Mucosa of descending colon (tissue), 3 donors: ENCODE measurements at regions not wholly inside any gene's neighbourhood (a gene's known extent, or its start where the extent isn't known, plus 50 kb on each side); places are given as distances from the start of the nearest gene placed in this dataset.

Experiments used
- ATAC-seq: fragments of 200-7000 bp; cut with Tn5 transposase; one replicate; pipeline ENCODE4 v1.9.1; 2020; ENCODE audit warnings: mild to moderate bottlenecking, moderate library complexity
- DNase-seq, 3 donors: peaks; one replicate each; pipeline ENCODE4 v3.0.0-alpha.2; 2020
- H3K36me3 ChIP-seq: fragments of 200-600 bp; one replicate; pipeline ENCODE4 v1.8.0; 2021; ENCODE audit warnings: low read depth, mild to moderate bottlenecking
- H3K4me1 ChIP-seq: fragments of 200-600 bp; one replicate; pipeline ENCODE4 v1.8.0; 2021; ENCODE audit warnings: low read depth, mild to moderate bottlenecking
- H3K4me3 ChIP-seq: fragments of 200-600 bp; one replicate; pipeline ENCODE4 v1.8.0; 2021; ENCODE audit warnings: mild to moderate bottlenecking
- H3K9me3 ChIP-seq: fragments of 200-600 bp; one replicate; pipeline ENCODE4 v1.8.0; 2021; ENCODE audit warnings: mild to moderate bottlenecking
- intact Hi-C, 2 donors: fragments of 100-400 bp; cut with DNase I in 1 of 2; cut with micrococcal nuclease in 1 of 2; formaldehyde crosslinking; loops; one replicate each; pipeline versions ENCODE4 v1.11.0 to v1.11.1; 2022; cut with DNase I, micrococcal nuclease
- TF ChIP-seq, protein P1 (sequence below): fragments of 200-600 bp; IDR thresholded peaks from one replicate; pipeline ENCODE4 v1.8.0; 2022; ENCODE audit warnings: antibody characterized with exemption, mild to moderate bottlenecking
- donor health status: DM: no; HTN: no; CAD: no; lungs with moderate emphysema.
- donor health status: DM: no; HTN: no; CAD: no.
- donor health status: DM: no; HTN: yes; CAD: no.

GRCh38 chr3:66884659-66885058 is 113.4 kb upstream of the KBTBD8 start:
- Histone ChIP-seq H3K9me3 (no peaks in the 10 kb centered on the region), H3K36me3 (no peaks in the 10 kb centered on the region), H3K4me1 (no peaks in the 10 kb centered on the region), H3K4me3 (no peak overlapping the region)
- ATAC-seq (no peak), DNase-seq (no peak)
- intact Hi-C loops, result no loop called here
- TF ChIP-seq, protein P1, sequence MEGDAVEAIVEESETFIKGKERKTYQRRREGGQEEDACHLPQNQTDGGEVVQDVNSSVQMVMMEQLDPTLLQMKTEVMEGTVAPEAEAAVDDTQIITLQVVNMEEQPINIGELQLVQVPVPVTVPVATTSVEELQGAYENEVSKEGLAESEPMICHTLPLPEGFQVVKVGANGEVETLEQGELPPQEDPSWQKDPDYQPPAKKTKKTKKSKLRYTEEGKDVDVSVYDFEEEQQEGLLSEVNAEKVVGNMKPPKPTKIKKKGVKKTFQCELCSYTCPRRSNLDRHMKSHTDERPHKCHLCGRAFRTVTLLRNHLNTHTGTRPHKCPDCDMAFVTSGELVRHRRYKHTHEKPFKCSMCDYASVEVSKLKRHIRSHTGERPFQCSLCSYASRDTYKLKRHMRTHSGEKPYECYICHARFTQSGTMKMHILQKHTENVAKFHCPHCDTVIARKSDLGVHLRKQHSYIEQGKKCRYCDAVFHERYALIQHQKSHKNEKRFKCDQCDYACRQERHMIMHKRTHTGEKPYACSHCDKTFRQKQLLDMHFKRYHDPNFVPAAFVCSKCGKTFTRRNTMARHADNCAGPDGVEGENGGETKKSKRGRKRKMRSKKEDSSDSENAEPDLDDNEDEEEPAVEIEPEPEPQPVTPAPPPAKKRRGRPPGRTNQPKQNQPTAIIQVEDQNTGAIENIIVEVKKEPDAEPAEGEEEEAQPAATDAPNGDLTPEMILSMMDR, result no peak

DNA sequence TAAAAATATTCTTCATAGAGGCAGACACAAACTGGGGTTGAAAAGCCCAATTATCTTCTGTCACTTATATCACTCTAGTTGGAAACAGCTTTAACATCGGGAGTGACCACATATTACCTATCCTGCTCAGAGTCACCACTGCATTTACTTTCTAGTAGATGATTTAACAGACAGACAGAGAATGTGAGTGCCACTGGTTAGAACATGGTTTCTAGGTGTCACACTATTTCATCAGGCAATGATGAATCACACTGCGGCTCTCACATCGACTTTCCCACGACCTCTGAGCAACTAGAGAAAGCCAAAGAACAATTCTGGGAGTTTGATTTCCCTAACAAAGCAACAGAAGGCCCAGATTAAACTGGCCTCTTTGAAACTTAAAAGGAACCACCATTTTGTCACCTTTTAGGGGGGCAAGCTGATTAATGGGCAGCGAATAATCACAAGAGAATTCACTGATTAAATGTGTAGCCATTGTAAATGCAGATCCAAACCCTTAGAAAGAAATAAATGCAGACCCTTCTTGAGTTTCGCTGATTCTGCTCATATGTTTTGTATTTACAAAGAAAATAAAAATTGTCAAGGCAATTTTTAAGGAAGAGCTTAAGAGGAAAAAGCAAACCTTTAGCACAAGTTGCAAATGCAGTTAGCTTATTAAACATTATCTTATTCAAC is 112.6 kb upstream of the KBTBD8 start:
- Histone ChIP-seq H3K9me3 (no peaks in the 10 kb centered on the region), H3K36me3 (no peaks in the 10 kb centered on the region), H3K4me3 (no peak overlapping the region), H3K4me1 (no peaks in the 10 kb centered on the region)
- TF ChIP-seq, protein P1, result no peak
- ATAC-seq (no peak), DNase-seq (no peak)
- intact Hi-C loops, result no loop called here

- TF ChIP-seq, protein P1, result no peak
- intact Hi-C loops, result no loop called here
- no peak for DNase-seq
- H3K36me3 ChIP-seq, result no peaks in the 10 kb centered on the region
- no peak overlapping the region for H3K4me3 ChIP-seq
- no peak for ATAC-seq
- no peaks in the 10 kb centered on the region for H3K4me1 ChIP-seq
- no peaks in the 10 kb centered on the region for H3K9me3 ChIP-seq
Observed at GRCh38 chr3:66889750-66890494, 108.2 kb upstream of the KBTBD8 start.

- Histone ChIP-seq H3K4me1 (no peaks in the 10 kb centered on the region), H3K36me3 (no peaks in the 10 kb centered on the region), H3K9me3 (peaks cover 15% of the 10 kb centered on the region), H3K4me3 (no peak overlapping the region)
- DNase-seq (no peak), ATAC-seq (no peak)
- intact Hi-C loops, result no loop called here
- TF ChIP-seq, protein P1, result no peak
Observed at GRCh38 chr3:66898155-66898554, 100.0 kb upstream of the KBTBD8 start.

DNA sequence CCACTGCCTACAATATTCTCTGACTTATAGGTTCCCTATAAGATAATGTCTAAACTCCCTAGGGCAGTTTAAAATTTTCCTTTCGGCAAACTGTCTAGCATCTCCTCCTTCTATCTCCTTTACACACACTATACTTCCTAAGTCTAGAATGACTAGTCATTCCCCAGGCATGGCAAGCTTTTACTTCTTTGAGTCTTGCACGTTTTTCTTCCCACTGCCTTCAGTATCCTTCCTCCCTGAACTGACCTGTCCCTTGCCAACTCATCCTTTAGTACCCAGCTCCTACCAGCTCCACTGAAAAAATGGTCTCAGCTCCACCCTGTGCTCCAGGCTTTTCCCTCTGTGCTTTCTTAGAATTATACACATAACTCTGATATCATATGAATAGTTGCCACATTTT is 93.8 kb upstream of the KBTBD8 start:
- TF ChIP-seq, protein P1, result no peak
- Histone ChIP-seq H3K9me3 (peaks cover 4% of the 10 kb centered on the region), H3K36me3 (no peaks in the 10 kb centered on the region), H3K4me3 (no peak overlapping the region), H3K4me1 (no peaks in the 10 kb centered on the region)
- intact Hi-C loops, result no loop called here
- no peak for DNase-seq
- no peak for ATAC-seq
